Common myeloid progenitor, CD34-positive (primary cell): ENCODE measurements at regions not wholly inside any gene's neighbourhood (a gene's known extent, or its start where the extent isn't known, plus 50 kb on each side); places are given as distances from the start of the nearest gene placed in this dataset.
"Not testable (repeated sequence)": the region's sequence is repeated elsewhere in the genome, so short reads cannot be mapped to it uniquely, and the experiment has no call there.

Experiments
- CTCF ChIA-PET: fragments of 350-600 bp; sonication (Branson Sonifier 250); formaldehyde crosslinking; loops from one replicate; lab custom pipeline; 2021; ENCODE audit warnings: antibody characterized with exemption; lab: Charles Lee
- POLR2A ChIA-PET: fragments of 350-600 bp; sonication (Branson Sonifier 250); formaldehyde crosslinking; loops from one replicate; lab custom pipeline; 2021; ENCODE audit warnings: antibody characterized with exemption; lab: Charles Lee
- DNase-seq, 3 donors: peaks; one replicate each; pipeline versions ENCODE4 v3.0.0 to v3.0.0-alpha.2; 2013
- H3K27ac ChIP-seq, 2 experiments: 1 replicate in 1 of 2; 2 replicates in 1 of 2; pipeline ENCODE4 v1.7.0; 2013; ENCODE audit warnings: inconsistent platforms in 2 of 2, low read length in 2 of 2, mild to moderate bottlenecking in 2 of 2, low read depth in 1 of 2, moderate library complexity in 1 of 2; ENCODE audit not compliant: severe bottlenecking in 2 of 2, insufficient read depth in 1 of 2, poor library complexity in 1 of 2
- H3K27me3 ChIP-seq, 5 experiments: replicated peaks in 2 of 5; 1 replicate in 3 of 5; 2 replicates in 2 of 5; pipeline versions ENCODE4 v1.6.1 to v1.7.0; 2013; ENCODE audit warnings: low read length in 4 of 5, mild to moderate bottlenecking in 2 of 5, moderate library complexity in 2 of 5, inconsistent platforms in 1 of 5; ENCODE audit not compliant: insufficient read depth in 5 of 5, control insufficient read depth in 4 of 5
- H3K36me3 ChIP-seq, 4 experiments: 1 replicate in 2 of 4; 2 replicates in 2 of 4; pipeline versions ENCODE4 v1.6.1 to v1.7.0; 2013; ENCODE audit warnings: low read length in 3 of 4, control low read depth in 1 of 4, mild to moderate bottlenecking in 1 of 4; ENCODE audit not compliant: control insufficient read depth in 4 of 4, insufficient read depth in 4 of 4
- H3K4me1 ChIP-seq, 4 experiments: 1 replicate in 3 of 4; 2 replicates in 1 of 4; pipeline versions ENCODE4 v1.6.1 to v1.7.1; 2013; ENCODE audit warnings: low read length in 3 of 4, mild to moderate bottlenecking in 3 of 4, control low read depth in 1 of 4, inconsistent platforms in 1 of 4, moderate library complexity in 1 of 4; ENCODE audit not compliant: control insufficient read depth in 4 of 4, insufficient read depth in 4 of 4; ENCODE audit errors: control extremely low read depth in 1 of 4
- H3K4me3 ChIP-seq, 7 experiments: 1 replicate in 4 of 7; 2 replicates in 3 of 7; pipeline versions ENCODE4 v1.5.1 to v1.7.0; 2013; ENCODE audit warnings: mild to moderate bottlenecking in 7 of 7, low read length in 6 of 7, moderate library complexity in 6 of 7, inconsistent platforms in 2 of 7, low read depth in 2 of 7, control low read depth in 1 of 7; ENCODE audit not compliant: insufficient read depth in 4 of 7, control insufficient read depth in 1 of 7; ENCODE audit errors: extremely low read depth in 1 of 7
- H3K9me3 ChIP-seq, 5 experiments: 1 replicate in 4 of 5; 2 replicates in 1 of 5; pipeline versions ENCODE4 v1.6.1 to v1.7.1; 2013; ENCODE audit warnings: low read length in 4 of 5, mild to moderate bottlenecking in 2 of 5, inconsistent platforms in 1 of 5, low read depth in 1 of 5, moderate library complexity in 1 of 5; ENCODE audit not compliant: control insufficient read depth in 4 of 5, insufficient read depth in 2 of 5; ENCODE audit errors: control extremely low read depth in 1 of 5
- WGBS: methylation state at CpG from one replicate; pipeline ENCODE4 v1.1.5; 2013; ENCODE audit not compliant: insufficient coverage; 5-methylcytosine and 5-hydroxymethylcytosine counted together

DNA sequence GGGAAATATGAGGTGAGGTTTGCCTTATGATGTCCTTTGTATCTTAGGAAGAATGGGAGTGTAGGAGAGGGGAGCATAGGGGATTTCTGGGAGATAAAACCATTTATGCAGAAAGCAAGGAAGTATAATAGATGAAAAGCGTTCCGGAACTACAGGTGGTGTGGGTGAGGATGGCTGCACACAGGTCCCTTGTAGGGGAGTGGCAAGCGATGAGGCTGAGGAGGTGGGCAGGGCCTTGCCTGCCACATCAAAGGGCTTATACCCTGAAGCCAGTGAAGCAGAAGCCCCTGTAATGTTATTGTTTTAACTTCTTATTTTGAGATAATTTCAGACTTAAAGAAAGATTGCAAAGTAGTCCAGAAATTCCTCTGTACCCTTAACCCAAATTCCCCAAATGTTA, 107.3 kb upstream of the IKBKE start:
- DNase-seq, H3K4me3 ChIP-seq, H3K9me3 ChIP-seq, POLR2A ChIA-PET, H3K27me3 ChIP-seq, H3K36me3 ChIP-seq, H3K27ac ChIP-seq, CTCF ChIA-PET, H3K4me1 ChIP-seq: not testable (repeated sequence)
- whole genome bisulfite sequencing, result no CpG with 5 or more reads among the region's 3 CpGs

DNA sequence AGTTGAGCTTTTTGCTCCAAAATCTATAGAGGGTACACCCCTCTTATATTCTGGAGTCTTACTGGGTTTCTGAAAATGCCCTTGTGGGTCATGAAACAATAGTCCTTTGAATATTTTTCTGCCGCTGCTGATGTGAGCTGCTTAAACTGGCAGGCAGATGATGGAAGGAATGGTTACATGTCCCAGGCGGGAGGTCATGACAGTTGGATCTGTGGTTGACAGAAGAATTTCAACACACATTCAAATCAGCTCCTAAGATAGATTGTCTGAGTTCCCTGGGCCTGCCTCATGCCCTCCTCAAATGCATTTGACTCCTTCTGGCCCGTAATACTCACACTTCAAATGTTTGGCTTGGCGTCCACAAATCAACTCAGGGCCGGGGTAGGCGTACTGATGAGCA, 105.0 kb upstream of the IKBKE start:
- DNase-seq, H3K27ac ChIP-seq, POLR2A ChIA-PET, H3K9me3 ChIP-seq, H3K4me3 ChIP-seq, CTCF ChIA-PET, H3K4me1 ChIP-seq, H3K27me3 ChIP-seq, H3K36me3 ChIP-seq: not testable (repeated sequence)
- no CpG with 5 or more reads among the region's 6 CpGs for WGBS

DNA sequence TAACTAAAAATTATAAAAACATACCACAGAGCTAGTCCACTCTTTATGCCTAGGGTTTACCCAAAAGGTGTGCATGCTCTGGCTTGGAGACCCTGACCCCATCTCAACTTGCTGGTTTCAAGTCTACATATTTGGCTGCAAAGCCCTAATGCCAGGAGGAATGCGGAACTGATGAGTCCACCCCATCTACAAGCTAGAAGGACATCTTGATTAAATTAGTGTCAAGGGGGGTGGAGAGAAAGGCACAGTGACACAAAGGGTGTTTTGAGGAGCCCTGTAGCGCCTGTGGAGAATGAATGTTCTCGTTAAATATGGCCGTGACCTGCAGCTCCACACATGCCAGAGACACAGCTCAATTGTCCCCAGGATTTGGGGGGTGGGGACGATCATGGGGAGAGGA, 104.1 kb upstream of the IKBKE start:
- no CpG with 5 or more reads among the region's 5 CpGs for WGBS
- H3K36me3 ChIP-seq, H3K4me1 ChIP-seq, H3K27me3 ChIP-seq, H3K4me3 ChIP-seq, CTCF ChIA-PET, H3K9me3 ChIP-seq, H3K27ac ChIP-seq, DNase-seq, POLR2A ChIA-PET: not testable (repeated sequence)

DNA sequence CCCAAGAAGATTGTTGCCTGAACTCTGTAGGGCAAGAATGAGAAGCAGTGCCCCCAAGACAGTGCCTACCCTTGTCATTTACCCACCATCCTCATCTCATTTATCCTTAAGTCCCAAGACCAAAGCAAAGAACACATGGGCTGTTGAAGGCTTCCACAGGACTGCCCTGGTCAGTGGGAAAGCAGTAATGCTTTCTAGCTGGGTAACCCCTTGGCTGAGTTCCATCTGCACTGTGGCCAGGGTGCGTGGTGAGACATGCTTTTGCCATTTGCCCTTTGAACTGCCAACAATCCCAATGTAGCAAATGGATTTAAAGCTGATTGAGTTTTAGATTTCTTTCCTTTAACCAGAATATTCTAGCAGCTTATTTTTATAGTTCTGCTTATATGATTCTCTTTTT, 103.5 kb upstream of the IKBKE start:
- H3K4me3 ChIP-seq, POLR2A ChIA-PET, H3K27me3 ChIP-seq, H3K27ac ChIP-seq, CTCF ChIA-PET, DNase-seq, H3K9me3 ChIP-seq, H3K36me3 ChIP-seq, H3K4me1 ChIP-seq: not testable (repeated sequence)
- no CpG with 5 or more reads among the region's 1 CpG for WGBS

- POLR2A ChIA-PET, H3K27ac ChIP-seq, H3K27me3 ChIP-seq, H3K9me3 ChIP-seq, H3K4me3 ChIP-seq, H3K4me1 ChIP-seq, H3K36me3 ChIP-seq, DNase-seq, CTCF ChIA-PET: not testable (repeated sequence)
- WGBS, result no CpG with 5 or more reads among the region's 6 CpGs
Measured at GRCh38 chr1:206367955-206368622, 102.2 kb upstream of the IKBKE start.

GRCh38 chr1:206374725-206375124, 95.6 kb upstream of the IKBKE start:
- POLR2A ChIA-PET, H3K4me3 ChIP-seq, DNase-seq, H3K36me3 ChIP-seq, H3K9me3 ChIP-seq, H3K27ac ChIP-seq, CTCF ChIA-PET, H3K4me1 ChIP-seq, H3K27me3 ChIP-seq: not testable (repeated sequence)
- no CpG with 5 or more reads among the region's 5 CpGs for WGBS

DNA sequence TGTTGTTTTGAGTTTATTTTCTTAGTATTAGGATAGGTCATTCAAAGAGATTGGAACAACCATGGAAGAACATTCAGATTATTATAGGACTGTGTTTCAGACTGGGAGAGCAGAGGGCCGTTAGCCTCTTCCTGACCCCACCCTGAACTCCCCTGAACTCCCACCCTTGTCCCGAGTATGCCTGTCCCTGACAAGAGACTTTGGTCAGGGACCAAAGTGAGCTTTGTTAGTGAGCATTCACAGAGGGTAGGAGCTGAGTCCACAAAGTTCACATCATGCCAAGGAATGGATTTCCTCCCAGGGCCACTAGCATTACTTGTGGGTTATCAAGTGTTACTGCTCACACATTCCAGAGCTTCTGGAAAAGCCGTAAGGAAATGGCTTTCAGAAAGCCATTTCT, 94.7 kb upstream of the IKBKE start:
- H3K27ac ChIP-seq, H3K9me3 ChIP-seq, DNase-seq, H3K27me3 ChIP-seq, CTCF ChIA-PET, H3K36me3 ChIP-seq, H3K4me3 ChIP-seq, H3K4me1 ChIP-seq, POLR2A ChIA-PET: not testable (repeated sequence)
- no CpG with 5 or more reads among the region's 3 CpGs for WGBS
